HG02642 (cell line): ENCODE measurements at regions not wholly inside any gene's neighbourhood (a gene's known extent, or its start where the extent isn't known, plus 50 kb on each side); places are given as distances from the start of the nearest gene placed in this dataset.

Experiments
- ATAC-seq: cut with Tn5 transposase; IDR thresholded peaks from one replicate; pipeline ENCODE4 v1.9.1; 2021; ENCODE audit warnings: mild to moderate bottlenecking; ENCODE audit not compliant: unreplicated experiment, poor library complexity

DNA sequence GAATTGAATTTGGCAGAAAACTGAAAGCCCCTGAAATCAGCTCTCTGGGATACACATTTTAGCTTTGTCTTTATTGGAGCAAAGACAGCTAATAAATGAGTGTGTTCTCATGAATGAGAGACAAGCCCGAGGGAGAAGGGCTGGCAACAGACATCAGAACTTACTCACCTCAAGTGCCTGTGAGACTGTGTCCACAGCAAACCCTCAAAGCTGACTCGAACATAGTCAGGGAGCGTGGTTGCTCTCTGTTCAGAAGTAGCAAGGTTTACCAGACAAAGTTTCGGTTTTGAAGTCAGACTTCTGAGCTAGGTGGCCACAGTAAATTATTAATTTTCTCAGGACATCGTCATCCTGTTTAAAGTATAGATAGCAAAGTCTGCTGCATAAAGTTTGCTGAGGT, 207.9 kb downstream of the CMPK2 start:
- ATAC-seq: no peak

DNA sequence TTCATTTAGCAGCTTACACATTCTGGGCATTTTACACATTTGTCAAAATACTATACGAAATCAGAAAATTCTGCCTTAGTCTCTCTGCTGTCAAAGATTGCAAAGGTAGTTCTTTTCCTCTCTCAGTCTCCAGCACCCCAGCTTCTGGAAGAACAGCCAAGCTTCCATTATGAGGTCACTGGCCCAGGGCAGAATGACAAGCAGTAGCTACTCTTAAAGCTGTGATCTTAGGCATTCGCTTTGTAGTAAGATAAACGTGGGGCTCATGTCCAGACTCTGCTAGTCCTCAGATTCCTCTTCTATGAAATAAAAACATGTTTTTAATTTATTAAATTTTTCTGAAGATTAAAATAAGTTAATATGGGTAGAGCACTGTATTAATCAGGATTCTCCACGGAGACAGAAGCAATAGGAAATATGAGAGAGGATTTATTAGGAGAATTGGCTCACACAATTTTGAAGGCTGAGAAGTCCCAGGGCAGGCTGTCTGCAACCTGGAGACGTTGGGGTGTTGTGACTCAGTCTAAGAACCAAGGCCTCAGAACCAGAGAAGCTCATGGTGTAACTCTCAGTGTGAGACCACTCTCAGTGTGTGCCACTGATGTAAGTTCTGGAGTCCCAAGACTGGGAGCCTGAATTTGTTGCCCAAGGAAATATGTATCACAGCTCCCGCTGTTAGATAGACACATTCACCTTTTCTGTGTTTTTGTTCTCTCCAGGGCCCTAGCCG, 201.2 kb downstream of the CMPK2 start:
- no peak for ATAC-seq

DNA sequence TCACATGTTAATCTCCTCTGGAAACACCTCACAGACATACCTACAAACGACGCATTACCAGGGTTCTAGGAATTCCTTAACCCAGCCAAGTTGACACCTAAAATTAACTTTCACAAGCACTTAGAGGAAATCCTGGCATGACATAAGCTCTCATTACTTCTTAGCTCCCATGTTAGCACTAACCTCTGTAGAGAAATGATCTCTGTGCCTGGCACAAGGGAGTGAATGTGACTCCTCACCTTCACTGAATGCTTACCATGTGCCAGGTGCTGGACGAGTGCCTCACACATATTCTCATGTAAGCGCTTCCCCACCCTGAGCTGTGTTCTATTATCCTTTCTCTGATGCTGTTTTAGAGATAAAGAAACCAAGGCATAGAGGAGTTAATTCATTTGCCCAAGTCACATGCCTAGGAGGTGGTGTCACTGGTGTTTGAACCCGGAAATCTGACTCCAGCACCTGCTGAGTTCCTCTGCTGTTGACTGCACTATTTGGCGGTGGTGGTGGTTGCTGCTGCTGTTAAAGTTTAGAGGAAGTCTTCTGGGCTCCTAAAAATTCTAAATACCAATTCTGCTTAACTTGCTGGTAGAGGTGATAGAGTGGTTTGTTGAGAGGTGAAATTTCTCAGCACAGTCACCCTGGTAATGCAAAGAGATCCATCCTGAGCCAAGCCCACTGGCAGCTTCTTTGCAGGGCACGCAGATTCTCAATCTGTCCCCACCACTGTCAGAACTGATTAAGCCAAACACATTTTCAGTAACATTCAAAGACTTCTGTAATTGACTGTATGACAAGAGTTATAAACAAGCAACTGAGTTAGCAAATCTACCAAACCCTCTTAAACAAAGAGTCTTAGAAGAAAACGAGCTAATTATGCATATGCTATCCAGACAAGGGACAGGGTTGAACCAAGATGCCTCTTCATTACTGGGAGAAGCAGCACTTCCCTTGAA, 200.3 kb downstream of the CMPK2 start:
- no peak for ATAC-seq

DNA sequence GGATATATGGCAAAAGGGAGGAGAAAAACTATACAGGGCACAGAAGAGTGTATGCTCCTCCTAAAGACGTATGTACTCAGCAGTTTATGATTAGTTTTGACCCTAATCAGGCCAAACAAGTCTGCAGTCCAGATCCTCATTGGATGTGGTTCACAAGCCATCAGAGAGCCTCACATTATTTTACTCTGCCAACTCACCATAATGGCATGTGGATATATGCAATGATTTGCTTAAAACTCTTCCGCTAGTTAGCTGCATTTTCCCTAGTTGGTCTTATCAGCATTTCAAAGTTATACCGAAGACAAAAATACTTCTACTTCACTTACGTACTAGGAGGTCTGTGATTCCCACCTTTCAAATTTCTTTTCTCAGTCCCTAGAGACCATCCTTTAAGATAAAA, 198.4 kb downstream of the CMPK2 start:
- ATAC-seq: no peak

DNA sequence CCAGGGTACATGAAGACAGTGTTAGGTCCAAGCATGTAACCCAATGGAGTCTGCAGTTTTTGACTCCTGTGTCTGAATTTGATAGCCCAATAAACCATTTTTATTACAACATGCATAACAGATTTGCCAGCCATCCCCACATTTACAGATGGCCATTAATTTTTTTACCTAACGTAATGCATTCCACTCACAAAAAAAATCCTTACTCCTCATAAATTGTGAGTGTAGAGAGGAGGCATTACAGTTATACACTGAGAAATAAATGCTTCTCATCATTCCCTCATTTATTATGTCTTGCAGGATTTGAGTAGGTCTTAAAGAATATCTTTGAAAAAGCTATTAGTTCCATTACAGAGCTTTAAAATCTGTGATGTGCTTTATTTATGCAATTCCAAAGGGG, 193.8 kb downstream of the CMPK2 start:
- ATAC-seq: no peak

DNA sequence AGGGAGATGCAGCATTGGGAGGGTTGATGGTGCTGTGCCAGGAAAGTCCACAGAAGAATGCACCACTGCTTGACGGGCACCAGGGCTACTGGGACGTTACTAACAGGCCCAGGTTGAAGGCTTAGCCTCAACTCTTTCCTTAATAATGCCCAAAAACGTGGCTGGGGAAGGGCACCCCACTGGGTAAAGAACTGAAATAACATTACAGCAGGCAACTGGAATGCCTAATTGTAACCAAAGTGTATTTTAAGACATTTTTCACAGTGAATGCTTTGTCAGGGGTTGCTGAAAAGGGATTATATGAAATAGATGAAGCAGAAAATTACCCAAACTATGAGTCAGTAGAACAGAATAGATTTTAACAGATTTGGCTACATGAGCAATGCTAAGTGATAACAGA, 191.3 kb downstream of the CMPK2 start:
- ATAC-seq: no peak

DNA sequence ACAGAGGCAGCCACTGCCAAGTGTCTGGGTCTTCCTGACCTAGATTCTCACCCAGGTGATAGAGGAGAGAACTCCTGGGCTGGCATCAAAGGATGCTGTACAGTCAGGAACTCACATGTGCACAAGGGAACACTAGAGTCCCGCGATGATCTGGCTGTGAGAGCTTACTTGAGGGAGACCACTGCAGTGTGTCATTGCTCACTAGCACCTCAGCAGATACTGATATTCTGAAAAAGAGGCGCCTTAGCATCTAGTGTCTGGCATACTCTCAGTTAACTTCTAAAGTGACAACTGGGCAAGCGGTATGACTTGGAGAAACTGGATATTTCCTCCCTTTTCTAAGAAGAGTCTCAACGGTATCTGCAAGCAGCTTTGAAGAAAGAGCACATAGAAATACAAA, 189.9 kb downstream of the CMPK2 start:
- no peak for ATAC-seq

DNA sequence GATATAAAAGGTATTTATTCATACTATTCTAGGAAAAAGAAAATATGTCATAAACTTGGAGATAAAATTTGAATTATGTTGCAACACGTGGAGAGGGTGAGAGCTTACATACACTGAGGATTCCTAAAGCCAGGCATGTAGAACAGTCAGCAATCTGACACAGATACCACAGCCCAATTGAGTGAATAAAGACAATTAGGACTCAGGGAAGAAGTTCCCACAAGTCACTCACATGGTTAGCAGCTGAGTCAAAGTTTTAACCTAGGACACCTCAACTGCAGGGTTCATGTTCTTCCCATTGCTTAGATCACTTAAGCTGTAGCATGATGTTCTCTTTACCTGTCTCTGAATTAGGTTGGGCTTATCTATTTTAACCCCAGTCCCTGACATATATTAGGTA, 189.5 kb downstream of the CMPK2 start:
- ATAC-seq: no peak

DNA sequence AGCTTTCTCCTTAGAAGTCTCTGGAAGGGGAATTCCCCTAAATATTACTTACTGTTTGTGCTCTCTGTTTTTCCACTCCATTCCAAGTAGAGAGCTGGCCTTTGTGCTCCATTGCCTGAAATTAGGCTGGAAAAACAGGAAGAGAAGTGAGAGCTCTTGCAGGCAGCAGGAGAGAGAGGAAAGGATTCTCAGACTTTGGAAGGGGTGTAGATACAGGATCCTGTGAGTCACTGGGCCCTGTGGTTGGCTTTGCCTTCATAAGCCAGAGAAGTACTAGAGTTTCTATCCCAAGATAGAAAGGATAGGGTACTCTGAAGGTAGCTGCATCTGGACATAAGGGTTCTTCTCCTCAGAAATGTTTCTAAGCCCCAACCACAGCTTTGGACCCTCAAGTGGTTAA, 188.9 kb downstream of the CMPK2 start:
- no peak for ATAC-seq

DNA sequence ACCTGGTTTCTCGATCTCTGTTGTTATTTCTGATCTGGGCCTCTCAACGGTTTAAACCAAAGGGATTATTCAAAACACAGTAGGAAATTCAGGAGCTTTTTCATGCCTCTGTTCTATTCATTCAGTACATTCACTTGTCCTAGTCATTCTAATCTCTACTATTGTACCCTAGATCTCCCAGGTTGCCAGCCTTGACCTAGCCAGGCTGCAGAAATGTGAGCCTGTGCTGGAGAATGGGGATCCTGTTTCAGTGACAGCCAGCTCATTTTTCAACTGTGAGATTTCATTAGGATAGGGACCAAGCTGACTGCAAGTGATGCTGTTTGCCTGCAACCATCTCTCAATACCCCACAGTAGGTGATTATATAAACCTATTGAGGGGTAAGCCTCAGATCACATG, 186.2 kb downstream of the CMPK2 start:
- ATAC-seq: no peak

DNA sequence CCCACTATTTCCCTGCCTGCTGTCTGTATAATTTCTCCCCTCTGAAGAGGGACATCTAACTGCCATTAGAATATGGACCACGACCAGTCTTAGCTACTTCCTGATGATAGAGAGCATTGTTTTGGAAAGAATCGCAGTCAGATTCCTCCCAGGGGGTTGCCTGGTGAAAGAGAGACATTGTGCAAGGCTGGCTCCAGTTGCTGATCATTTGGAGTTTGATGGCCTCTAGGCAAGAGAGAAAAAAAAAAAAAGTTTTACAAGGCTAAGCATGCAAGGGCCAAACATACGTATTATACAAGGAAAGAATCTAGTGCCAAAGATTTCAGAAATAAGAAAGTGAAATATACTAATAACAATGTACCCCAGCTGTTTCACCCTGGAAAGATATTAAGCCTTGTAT, 182.2 kb downstream of the CMPK2 start:
- no peak for ATAC-seq

DNA sequence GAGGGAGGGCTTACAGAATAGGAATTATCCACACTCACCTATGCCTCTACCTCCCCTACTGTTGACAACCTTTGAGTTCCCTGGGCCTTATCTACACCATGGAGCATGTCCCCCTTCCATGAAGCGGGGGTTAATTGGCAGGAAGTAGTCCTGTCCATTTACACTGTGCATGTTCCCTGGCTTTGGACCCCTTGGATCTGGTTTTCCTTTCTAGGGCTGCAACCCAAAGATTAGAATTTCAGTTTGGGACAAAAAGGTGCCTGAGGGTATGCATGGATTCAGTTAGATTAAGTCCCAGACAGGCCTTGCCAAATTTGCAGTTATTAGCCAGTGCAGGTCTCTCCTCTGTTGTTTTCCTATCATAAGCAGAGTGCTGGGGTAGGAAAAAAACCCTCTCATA, 180.3 kb downstream of the CMPK2 start:
- ATAC-seq: no peak

DNA sequence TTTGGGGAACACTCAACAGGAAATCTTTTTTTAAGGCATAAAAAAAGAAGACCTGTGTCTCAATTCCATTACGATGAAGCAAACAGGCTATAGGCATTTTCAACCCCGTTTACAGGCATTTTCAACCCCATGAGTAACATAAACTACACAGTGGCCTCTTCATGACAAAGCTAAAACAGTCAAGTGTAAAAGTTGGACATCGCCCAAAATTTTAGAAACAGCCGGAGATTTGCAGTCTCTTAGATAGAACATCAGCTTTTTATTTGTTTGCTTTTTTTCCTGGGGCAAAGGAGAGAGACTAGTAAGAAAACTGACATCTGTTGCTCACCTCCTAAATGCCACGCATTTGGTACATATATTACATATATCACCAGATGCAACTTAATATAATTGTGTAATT, 173.7 kb downstream of the CMPK2 start:
- ATAC-seq: no peak

DNA sequence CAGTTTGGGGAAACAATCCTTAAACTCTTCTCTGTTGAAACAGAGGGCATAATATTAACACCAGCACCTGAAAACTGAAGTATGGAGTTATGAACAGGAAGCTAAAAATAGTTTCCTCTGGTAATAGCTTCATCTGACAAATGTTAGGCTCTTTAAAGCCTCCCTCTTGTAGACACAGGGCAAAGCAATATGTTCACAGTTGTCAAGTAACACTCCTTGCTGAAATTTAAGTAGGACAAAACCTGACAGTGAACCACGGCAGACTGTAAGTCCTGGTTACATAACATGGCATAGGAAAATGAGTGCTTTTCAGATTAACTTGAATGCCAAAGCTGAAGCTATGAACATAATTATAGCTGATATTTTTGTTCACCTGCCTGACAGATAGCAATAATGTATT, 172.9 kb downstream of the CMPK2 start:
- no peak for ATAC-seq

DNA sequence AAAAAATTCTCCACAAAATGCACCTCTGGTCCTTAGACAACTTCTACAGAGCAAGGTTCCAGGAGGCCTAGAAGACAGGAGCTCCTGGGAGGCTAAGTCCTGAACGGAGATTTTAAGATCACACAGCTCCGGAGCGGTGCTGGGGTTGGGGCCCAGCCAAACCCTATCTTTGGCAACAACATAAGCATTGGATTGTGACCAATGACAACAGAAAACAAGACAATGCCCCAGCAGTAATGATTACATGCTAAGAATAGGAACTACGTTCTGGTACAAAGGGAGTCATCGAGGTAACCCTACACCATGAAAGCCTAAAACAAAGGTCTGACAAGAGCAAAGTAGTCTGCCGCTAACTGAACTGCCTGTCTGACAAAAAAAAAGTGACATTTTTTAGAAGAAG, 171.2 kb downstream of the CMPK2 start:
- no peak for ATAC-seq

DNA sequence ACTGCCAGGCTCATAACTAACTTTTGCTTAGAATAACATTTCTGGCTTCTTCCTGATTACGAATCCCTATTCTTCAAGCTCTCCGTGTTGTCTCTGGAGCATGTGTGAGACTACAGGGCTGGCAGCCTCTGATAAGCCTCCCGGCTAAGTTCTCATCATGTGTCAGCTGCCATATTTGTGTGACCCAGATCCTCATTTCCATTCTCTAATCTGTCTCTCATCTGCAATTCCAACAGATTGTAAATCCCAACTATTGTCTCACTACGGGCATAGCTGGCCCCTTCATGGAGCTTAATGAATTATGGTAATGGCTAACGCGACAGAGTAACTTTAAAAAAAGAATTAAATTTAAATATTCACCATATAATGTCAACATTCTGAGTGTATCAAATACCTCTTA, 165.4 kb downstream of the CMPK2 start:
- no peak for ATAC-seq

DNA sequence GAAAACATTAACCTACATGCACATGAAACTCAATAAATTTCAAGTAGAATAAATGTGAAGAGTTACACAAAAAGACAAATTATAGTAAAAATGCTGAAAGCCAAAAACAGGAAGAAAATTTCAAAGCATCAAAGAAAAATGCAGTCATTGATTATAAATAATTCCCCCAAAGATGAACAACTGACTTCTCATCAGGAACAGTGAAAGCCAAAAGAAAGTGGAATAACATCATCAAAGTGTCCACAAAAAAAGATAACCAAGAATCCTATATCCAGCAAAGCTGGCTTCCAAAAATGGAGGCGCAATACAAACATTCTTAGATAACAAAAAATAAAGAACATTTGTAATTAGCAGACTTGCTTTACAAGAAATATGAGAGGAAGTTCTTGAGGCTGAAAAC, 161.6 kb downstream of the CMPK2 start:
- ATAC-seq: no peak

DNA sequence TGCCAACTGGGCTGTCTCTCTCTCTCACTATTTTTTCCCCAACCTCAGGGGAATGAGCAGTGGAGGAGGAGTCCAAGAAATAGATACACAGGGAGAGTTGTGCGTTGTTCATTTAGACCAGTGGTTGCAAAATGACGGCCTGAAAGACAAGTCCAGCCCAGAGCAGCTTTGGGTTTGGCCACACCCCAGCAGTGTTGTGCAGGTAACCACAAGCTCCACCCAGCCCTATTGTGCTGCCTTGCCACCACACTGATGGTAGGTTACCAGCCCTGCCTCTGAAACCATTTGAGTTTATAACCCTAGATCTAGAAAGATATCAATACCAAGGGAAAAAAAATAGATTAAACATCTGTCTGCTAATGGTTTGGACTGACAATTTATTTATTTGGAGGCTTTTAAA, 144.3 kb downstream of the CMPK2 start:
- no peak for ATAC-seq

DNA sequence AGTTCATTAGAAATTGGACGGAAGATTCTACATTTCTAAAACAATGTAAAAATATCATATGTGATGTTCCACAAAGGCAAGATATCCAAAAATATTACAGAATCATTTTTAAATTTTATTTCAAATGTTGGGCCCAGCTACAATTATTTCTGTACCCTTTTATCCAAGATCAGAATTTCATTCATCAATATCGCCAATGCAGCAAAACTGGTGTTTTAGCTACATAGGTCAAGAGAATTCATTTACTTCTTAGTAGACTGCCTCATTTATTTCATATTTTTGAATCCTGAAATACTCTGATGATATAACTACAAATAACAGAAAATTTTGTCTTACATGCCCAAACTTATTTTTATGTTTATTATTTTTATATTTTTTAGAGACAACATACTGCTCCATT, 143.1 kb downstream of the CMPK2 start:
- ATAC-seq: no peak

DNA sequence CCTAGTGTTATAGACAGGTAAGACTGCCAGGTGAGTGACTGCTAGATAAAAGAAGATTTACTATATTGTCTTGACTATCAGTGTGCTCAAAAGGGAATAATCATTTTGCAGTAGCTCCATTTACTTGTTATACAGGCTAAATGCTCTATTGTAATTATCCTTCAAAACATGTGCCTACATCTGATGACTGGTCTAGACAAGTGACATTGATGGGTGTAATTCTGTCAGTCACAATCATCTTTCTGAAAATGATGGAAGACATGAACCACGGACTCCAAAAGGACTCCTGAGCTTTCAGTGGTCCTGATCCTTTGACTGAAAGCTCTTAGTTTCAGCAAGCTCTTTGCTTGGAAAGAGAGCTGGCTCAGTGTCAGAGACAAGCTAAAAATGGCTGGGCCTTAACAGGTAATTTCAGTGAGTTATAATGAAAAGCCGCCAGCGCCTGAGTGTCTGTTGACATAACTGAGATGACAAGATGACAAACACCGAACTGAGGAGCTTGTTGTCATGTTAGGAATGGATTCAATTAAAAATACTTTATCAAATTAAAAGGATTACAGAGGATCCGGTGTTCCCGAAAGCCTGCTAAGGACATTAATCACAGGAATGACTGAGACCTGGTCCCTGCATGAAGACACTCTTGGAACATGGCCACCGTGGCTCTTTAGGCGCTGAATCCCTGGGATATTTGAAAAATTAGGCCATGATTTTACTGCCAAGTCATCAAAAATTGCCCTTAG, 141.7 kb downstream of the CMPK2 start:
- ATAC-seq: no peak

DNA sequence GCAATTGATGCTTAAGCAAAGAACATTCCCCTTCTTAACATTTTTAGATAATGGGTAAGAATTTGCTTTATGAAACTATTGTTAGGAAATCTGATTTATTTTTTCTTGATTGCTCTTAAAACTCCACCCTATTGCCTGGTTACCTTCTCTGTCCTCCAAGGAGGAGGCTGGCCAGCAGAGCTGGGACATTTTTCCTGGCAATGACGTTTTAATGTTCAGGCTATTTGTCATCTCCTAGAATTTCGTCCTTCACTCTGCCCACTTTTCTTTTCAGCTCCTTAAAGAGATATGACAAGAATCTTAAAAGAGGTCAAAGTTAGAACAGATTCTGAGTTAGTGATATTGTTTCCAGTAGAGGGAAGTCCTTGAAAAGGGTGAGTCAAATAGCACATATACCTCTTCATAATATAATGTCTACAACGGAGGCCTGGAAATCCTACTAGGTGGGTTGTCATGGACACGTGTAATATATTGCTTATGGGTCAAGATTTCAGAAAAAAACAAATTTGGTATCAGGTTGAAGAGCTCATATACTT, 141.0 kb downstream of the CMPK2 start:
- ATAC-seq: no peak
